HL-60 (cell line): ENCODE measurements at regions not wholly inside any gene's neighbourhood (a gene's known extent, or its start where the extent isn't known, plus 50 kb on each side); places are given as distances from the start of the nearest gene placed in this dataset.

Experiments used
- DNase-seq, 2 experiments: peaks; one replicate each; pipeline ENCODE4 v3.0.0-alpha.2; 2010 to 2020; ENCODE audit warnings: low read depth in 1 of 2, low spot score in 1 of 2
- H3K27ac ChIP-seq: fragments of 250-450 bp; sonication (Bioruptor Pico); replicated peaks from 2 replicates; pipeline ENCODE4 v1.5.1; 2020; ENCODE audit warnings: mild to moderate bottlenecking, moderate library complexity
- H3K27me3 ChIP-seq: fragments of 250-450 bp; sonication (Bioruptor Pico); 2 replicates; pipeline ENCODE4 v1.5.1; 2021; ENCODE audit warnings: mild to moderate bottlenecking, moderate library complexity; ENCODE audit not compliant: insufficient read depth, poor library complexity, severe bottlenecking
- H3K4me3 ChIP-seq: replicated peaks from 2 replicates; pipeline ENCODE4 v1.5.1; 2011; ENCODE audit warnings: mild to moderate bottlenecking, control low read depth, low read length; ENCODE audit not compliant: insufficient read depth
- CTCF ChIP-seq: IDR thresholded peaks from one replicate; pipeline ENCODE4 v1.5.1; 2011; ENCODE audit warnings: low read length, control low read depth, inconsistent platforms; ENCODE audit not compliant: insufficient read depth
- GABPA ChIP-seq: IDR thresholded peaks from 2 replicates; pipeline ENCODE4 v1.6.1; 2012; ENCODE audit warnings: low read depth
- POLR2AphosphoS5 ChIP-seq: IDR thresholded peaks from 2 replicates; pipeline ENCODE4 v1.6.1; 2012; ENCODE audit warnings: low read depth
- REST ChIP-seq: IDR thresholded peaks from 2 replicates; pipeline ENCODE4 v1.6.1; 2012; ENCODE audit warnings: low read depth; ENCODE audit not compliant: insufficient replicate concordance
- SPI1 ChIP-seq: IDR thresholded peaks from 2 replicates; pipeline ENCODE4 v1.6.1; 2012; ENCODE audit warnings: low read depth, mild to moderate bottlenecking, borderline replicate concordance

DNA sequence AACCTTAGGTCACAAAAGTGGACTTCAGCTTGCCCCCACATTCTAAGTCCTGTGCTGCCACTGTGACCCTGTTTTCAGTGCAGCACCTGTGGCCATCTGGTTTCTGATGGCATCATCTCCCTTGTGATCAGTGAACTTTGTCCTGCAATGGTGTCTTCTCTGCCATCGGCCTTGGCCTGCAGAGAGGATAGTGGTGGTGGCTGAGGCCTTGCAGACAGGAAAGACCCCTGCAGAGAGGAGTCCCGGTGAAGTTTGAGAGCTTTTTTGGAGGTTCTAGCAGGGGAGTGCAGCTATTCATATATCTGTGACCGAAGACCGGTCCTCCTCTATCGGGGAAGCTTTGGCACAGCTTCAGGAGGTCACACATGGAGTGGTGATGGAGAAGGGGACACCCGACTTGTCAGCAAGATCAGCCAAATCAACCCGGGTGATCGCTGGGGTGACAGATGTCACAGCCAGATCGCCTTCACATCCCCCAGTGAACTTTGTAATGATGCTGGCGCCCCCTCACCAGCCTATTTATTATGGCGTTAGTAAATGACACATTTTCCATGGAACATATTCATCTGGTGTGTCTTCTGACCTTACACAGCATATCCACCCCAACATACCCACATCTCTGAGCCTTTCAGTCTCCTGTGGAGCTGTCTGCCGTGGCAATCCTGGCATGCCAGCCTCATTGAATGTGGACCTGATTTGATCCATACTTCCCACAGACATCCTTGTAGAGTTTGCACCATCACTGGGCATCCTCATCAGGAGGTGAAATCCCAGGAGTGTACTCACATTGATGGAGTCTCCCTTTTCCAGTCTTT lies 136.1 kb downstream of the PAPOLA start:
- H3K27ac ChIP-seq: no peak overlapping the region
- no peak overlapping the region for H3K4me3 ChIP-seq
- peaks cover 2% of the 10 kb centered on the region for H3K27me3 ChIP-seq
- TF ChIP-seq CTCF (no peak), GABPA (no peak), POLR2AphosphoS5 (no peak), REST (no peak), SPI1 (no peak)
- DNase-seq: no peak

DNA sequence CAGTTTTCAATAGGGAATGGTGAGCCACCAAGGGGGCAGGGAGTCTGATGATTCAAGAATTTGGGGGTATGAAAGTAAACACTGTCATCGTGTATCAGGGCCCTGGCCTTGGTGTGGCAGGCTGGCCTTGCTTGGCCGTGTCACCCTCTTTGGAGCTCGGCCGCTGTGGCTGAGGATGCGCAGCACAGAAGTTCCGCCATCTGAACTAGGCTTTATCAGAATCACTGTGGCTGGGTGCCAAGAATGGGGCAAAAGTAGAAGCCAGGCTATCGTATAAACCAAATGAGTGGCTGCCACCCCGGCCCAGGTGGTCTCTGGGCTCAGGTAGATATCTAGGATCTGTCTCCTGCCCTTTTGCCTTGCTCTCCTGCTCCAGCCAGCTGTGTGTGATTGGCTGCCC lies 137.4 kb downstream of the PAPOLA start:
- Histone ChIP-seq H3K27me3 (peaks cover 2% of the 10 kb centered on the region), H3K27ac (no peak overlapping the region), H3K4me3 (no peak overlapping the region)
- no peak for TF ChIP-seq POLR2AphosphoS5
- DNase-seq: no peak

DNA sequence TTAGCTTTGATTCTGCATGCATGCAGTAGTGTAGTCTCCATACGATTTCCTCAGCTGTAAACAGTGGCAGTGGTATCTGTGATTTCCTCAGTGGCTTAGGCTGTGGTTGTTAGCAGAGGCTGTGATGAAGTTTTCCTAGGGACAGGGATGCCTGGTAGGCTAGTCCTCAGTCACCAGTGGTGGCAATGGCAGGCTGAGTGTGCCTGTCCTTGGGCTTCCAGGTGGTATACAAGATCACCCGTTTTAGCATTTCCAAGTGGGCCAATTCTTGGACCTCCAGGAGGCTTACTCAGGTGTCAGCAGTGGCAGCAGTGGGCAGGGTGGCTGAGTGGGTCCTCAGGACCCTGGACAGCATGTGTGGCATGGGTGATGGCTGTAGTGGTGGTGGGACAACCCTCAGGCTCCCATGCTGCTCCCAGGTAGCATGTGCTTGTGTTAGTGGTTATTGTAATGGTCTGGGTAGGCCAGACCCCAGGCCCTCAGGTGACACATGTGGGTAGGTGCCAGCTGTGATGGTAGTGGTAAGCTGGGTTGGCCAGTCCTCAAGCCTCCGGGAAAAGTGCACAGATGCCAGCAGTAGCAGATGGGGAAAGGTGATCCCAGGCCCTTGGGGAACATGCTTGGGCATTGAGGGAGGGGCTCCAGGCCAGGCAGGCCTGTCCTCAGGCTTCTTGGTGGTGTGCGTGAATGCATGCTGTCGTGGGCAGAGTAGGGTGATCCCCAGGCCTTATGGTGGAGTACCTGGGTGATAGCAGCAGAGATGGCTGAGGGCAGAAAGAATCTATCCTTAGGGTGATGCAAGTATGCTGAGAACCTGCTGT lies 146.5 kb downstream of the PAPOLA start:
- Histone ChIP-seq H3K4me3 (no peak overlapping the region), H3K27me3 (peaks cover 5% of the 10 kb centered on the region), H3K27ac (no peak overlapping the region)
- peak; percentile 75 for TF ChIP-seq REST
- TF ChIP-seq CTCF: no peak
- DNase-seq: no peak

- DNase-seq: no peak
- TF ChIP-seq POLR2AphosphoS5: no peak
- Histone ChIP-seq H3K27ac (no peak overlapping the region), H3K4me3 (no peak overlapping the region), H3K27me3 (peaks cover 5% of the 10 kb centered on the region)
Observed at GRCh38 chr14:96649327-96649601, 147.1 kb downstream of the PAPOLA start.

- TF ChIP-seq REST (no peak), POLR2AphosphoS5 (no peak), GABPA (no peak), CTCF (no peak), SPI1 (no peak)
- Histone ChIP-seq H3K27ac (no peak overlapping the region), H3K27me3 (peaks cover 5% of the 10 kb centered on the region), H3K4me3 (no peak overlapping the region)
- DNase-seq: no peak
Observed at GRCh38 chr14:96653597-96653996, 143.6 kb upstream of the VRK1 start.
